GM23338 (cell line): ENCODE measurements at regions not wholly inside any gene's neighbourhood (a gene's known extent, or its start where the extent isn't known, plus 50 kb on each side); places are given as distances from the start of the nearest gene placed in this dataset.

Experiments
- ATAC-seq: fragments of 200-7000 bp; cut with Tn5 transposase; 3 replicates; pipeline ENCODE4 v1.9.1; 2020
- DNase-seq: peaks from one replicate; pipeline ENCODE4 v3.0.0-alpha.2; 2015; ENCODE audit warnings: low spot score
- H2AFZ ChIP-seq: fragments of 200-600 bp; sonication (generic); 2 replicates; pipeline ENCODE4 v1.8.0; 2016; ENCODE audit warnings: antibody characterized with exemption, mild to moderate bottlenecking, moderate library complexity
- H3F3A ChIP-seq: fragments of 200-600 bp; sonication (generic); replicated peaks from 2 replicates; pipeline ENCODE4 v1.8.0; 2017; ENCODE audit warnings: antibody characterized with exemption, mixed run types, low read depth
- H3K27ac ChIP-seq: fragments of 200-600 bp; sonication (generic); 2 replicates; pipeline ENCODE4 v1.6.1; 2016; ENCODE audit warnings: low read depth
- H3K27me3 ChIP-seq: fragments of 200-600 bp; sonication (generic); 2 replicates; pipeline ENCODE4 v1.8.0; 2016; ENCODE audit warnings: mild to moderate bottlenecking, mixed run types, moderate library complexity; ENCODE audit not compliant: insufficient read depth
- H3K36me3 ChIP-seq: fragments of 200-600 bp; sonication (generic); 2 replicates; pipeline ENCODE4 v1.8.0; 2016; ENCODE audit warnings: mild to moderate bottlenecking; ENCODE audit not compliant: insufficient read depth
- H3K4me1 ChIP-seq: fragments of 200-600 bp; sonication (generic); 2 replicates; pipeline ENCODE4 v1.8.0; 2016; ENCODE audit warnings: mild to moderate bottlenecking, moderate library complexity; ENCODE audit not compliant: insufficient read depth
- H3K4me2 ChIP-seq: fragments of 200-600 bp; sonication (generic); 2 replicates; pipeline ENCODE4 v1.7.1; 2017; ENCODE audit warnings: mixed run types
- H3K4me3 ChIP-seq: fragments of 200-600 bp; sonication (generic); 2 replicates; pipeline ENCODE4 v1.6.1; 2016; ENCODE audit warnings: mixed run types
- H3K79me2 ChIP-seq: fragments of 200-600 bp; sonication (generic); replicated peaks from 2 replicates; pipeline ENCODE4 v1.8.0; 2017; ENCODE audit warnings: mild to moderate bottlenecking; ENCODE audit not compliant: insufficient read depth
- H3K9me2 ChIP-seq: fragments of 200-600 bp; sonication (generic); 2 replicates; pipeline ENCODE4 v1.8.0; 2017; ENCODE audit not compliant: insufficient read depth
- H4K20me1 ChIP-seq: fragments of 200-600 bp; sonication (generic); replicated peaks from 2 replicates; pipeline ENCODE4 v1.8.0; 2017; ENCODE audit warnings: mild to moderate bottlenecking; ENCODE audit not compliant: insufficient read depth
- H3K27ac Mint-ChIP-seq: 2 replicates; pipeline ENCODE4 v1.8.0; 2020; ENCODE audit warnings: inconsistent platforms, mild to moderate bottlenecking, moderate library complexity, mixed read lengths
- H3K27me3 Mint-ChIP-seq: 3 replicates; pipeline ENCODE4 v1.8.0; 2022; ENCODE audit warnings: low read depth, mild to moderate bottlenecking, moderate library complexity, mixed read lengths, inconsistent platforms; ENCODE audit not compliant: insufficient read depth, poor library complexity
- H3K36me3 Mint-ChIP-seq: 3 replicates; pipeline ENCODE4 v1.8.0; 2021; ENCODE audit warnings: low read depth, mild to moderate bottlenecking, inconsistent platforms, moderate library complexity, mixed read lengths
- H3K4me1 Mint-ChIP-seq: 3 replicates; pipeline ENCODE4 v1.8.0; 2020; ENCODE audit warnings: mild to moderate bottlenecking, inconsistent platforms, mixed read lengths
- H3K4me3 Mint-ChIP-seq: 3 replicates; pipeline ENCODE4 v1.8.0; 2021; ENCODE audit warnings: moderate library complexity, mild to moderate bottlenecking, inconsistent platforms, mixed read lengths
- H3K9me3 Mint-ChIP-seq: 3 replicates; pipeline ENCODE4 v1.8.0; 2020; ENCODE audit warnings: moderate library complexity, mild to moderate bottlenecking, inconsistent platforms, mixed read lengths
- CREB1 ChIP-seq: fragments of 250-450 bp; sonication (Bioruptor Pico); IDR thresholded peaks from 2 replicates; pipeline ENCODE4 v1.5.0; 2020; ENCODE audit warnings: low read depth, mild to moderate bottlenecking, moderate library complexity
- CTCF ChIP-seq, 2 experiments: fragments of 200-600 bp in 1 of 2; sonication (generic) in 1 of 2; conservative IDR thresholded peaks; 2 replicates each; pipeline versions ENCODE4 v1.5.1 to v1.6.1; 2016 to 2017; ENCODE audit warnings: antibody characterized with exemption in 2 of 2, low read depth in 2 of 2, mild to moderate bottlenecking in 2 of 2, moderate library complexity in 1 of 2
- JUNB ChIP-seq: IDR thresholded peaks from one replicate; pipeline ENCODE4 v1.6.1; 2016; ENCODE audit warnings: antibody characterized with exemption; ENCODE audit not compliant: unreplicated experiment
- NANOG ChIP-seq: IDR thresholded peaks from 2 replicates; pipeline ENCODE4 v1.6.1; 2016; ENCODE audit warnings: antibody characterized with exemption, borderline replicate concordance
- REST ChIP-seq: IDR thresholded peaks from one replicate; pipeline ENCODE4 v1.6.1; 2018; ENCODE audit warnings: antibody characterized with exemption; ENCODE audit not compliant: unreplicated experiment
- STAT1 ChIP-seq: IDR thresholded peaks from one replicate; pipeline ENCODE4 v1.6.1; 2016; ENCODE audit warnings: antibody characterized with exemption; ENCODE audit not compliant: unreplicated experiment
- ZNF114 ChIP-seq: fragments of 250-450 bp; sonication (Bioruptor Pico); IDR thresholded peaks from 2 replicates; pipeline ENCODE4 v1.5.0; 2020; ENCODE audit warnings: mild to moderate bottlenecking, moderate library complexity
- ZNF331 ChIP-seq: fragments of 250-450 bp; sonication (Bioruptor Pico); IDR thresholded peaks from 2 replicates; pipeline ENCODE4 v1.5.0; 2020; ENCODE audit warnings: low read depth, mild to moderate bottlenecking, moderate library complexity

- no peak overlapping the region for H3K27ac Mint-ChIP-seq
- DNase-seq (no peak), ATAC-seq (no peak)
- Histone ChIP-seq H3K4me2 (no peak overlapping the region), H3K36me3 (no peaks in the 10 kb centered on the region), H3K27me3 (no peaks in the 10 kb centered on the region), H3K4me3 (no peak overlapping the region), H3F3A (no peaks in the 10 kb centered on the region), H3K27ac (no peak overlapping the region), H4K20me1 (no peaks in the 10 kb centered on the region), H2AFZ (no peak overlapping the region), H3K4me1 (no peaks in the 10 kb centered on the region), H3K9me2 (no peaks in the 10 kb centered on the region), H3K79me2 (no peaks in the 10 kb centered on the region)
- H3K27me3 Mint-ChIP-seq: no peaks in the 10 kb centered on the region
- TF ChIP-seq ZNF114 (CRISPR knock-in tag) (no peak), STAT1 (no peak), REST (no peak), CREB1 (CRISPR knock-in tag) (no peak), ZNF331 (no peak), NANOG (no peak)
- H3K4me3 Mint-ChIP-seq: no peak overlapping the region
- H3K4me1 Mint-ChIP-seq: no peaks in the 10 kb centered on the region
- H3K36me3 Mint-ChIP-seq: no peaks in the 10 kb centered on the region
- H3K9me3 Mint-ChIP-seq: no peaks in the 10 kb centered on the region
These were observed 178.5 kb upstream of the LYPLAL1 start for GRCh38 chr1:218995091-218995665.

GRCh38 chr1:218996362-218996761, 177.3 kb upstream of the LYPLAL1 start:
- H3K9me2 ChIP-seq: no peaks in the 10 kb centered on the region
- no peak for DNase-seq
- H3K4me3 ChIP-seq: no peak overlapping the region
- H3K27me3 ChIP-seq: no peaks in the 10 kb centered on the region
- Mint-ChIP-seq H3K36me3 (no peaks in the 10 kb centered on the region), H3K27ac (no peak overlapping the region), H3K9me3 (no peaks in the 10 kb centered on the region), H3K4me1 (no peaks in the 10 kb centered on the region), H3K27me3 (no peaks in the 10 kb centered on the region), H3K4me3 (no peak overlapping the region)
- no peak overlapping the region for H3K27ac ChIP-seq
- H4K20me1 ChIP-seq: no peaks in the 10 kb centered on the region
- no peaks in the 10 kb centered on the region for H3F3A ChIP-seq
- peak in 1 of 2 experiments; percentile 22; a peak in 1 of 4 replicates for TF ChIP-seq CTCF (conservative IDR thresholded peaks at IDR 0.05; ENCODE audit: low read depth in 2 of 2)
- no peak for TF ChIP-seq JUNB
- H3K79me2 ChIP-seq: no peaks in the 10 kb centered on the region
- no peaks in the 10 kb centered on the region for H3K4me1 ChIP-seq
- no peak overlapping the region for H2AFZ ChIP-seq
- no peaks in the 10 kb centered on the region for H3K36me3 ChIP-seq
- no peak for ATAC-seq
- H3K4me2 ChIP-seq: no peak overlapping the region
